Mucosa of gallbladder (tissue), 1 donor: ENCODE measurements at regions not wholly inside any gene's neighbourhood (a gene's known extent, or its start where the extent isn't known, plus 50 kb on each side); places are given as distances from the start of the nearest gene placed in this dataset.

Experiments used
- DNase-seq: peaks from one replicate; pipeline ENCODE4 v3.0.0-alpha.2; 2020; ENCODE audit warnings: low spot score
- donor health status: DM: no; HTN: no; CAD: no.

GRCh38 chr4:130479674-130480073 lies 1383.7 kb downstream of the C4orf33 start:
- no peak for DNase-seq

- no peak for DNase-seq
Measured at GRCh38 chr4:130484826-130485225, 1388.9 kb downstream of the C4orf33 start.

- no peak for DNase-seq
Measured at GRCh38 chr4:130485371-130485770, 1389.4 kb downstream of the C4orf33 start.

- no peak for DNase-seq
Measured at GRCh38 chr4:130486186-130486585, 1390.2 kb downstream of the C4orf33 start.

GRCh38 chr4:130486841-130487240 lies 1390.9 kb downstream of the C4orf33 start:
- no peak for DNase-seq

GRCh38 chr4:130510661-130511060 lies 1414.7 kb downstream of the C4orf33 start:
- no peak for DNase-seq

GRCh38 chr4:130511776-130512175 lies 1415.8 kb downstream of the C4orf33 start:
- peak; percentile 42 for DNase-seq

GRCh38 chr4:130524057-130524456 lies 1428.1 kb downstream of the C4orf33 start:
- no peak for DNase-seq

GRCh38 chr4:130530505-130530904 lies 1434.6 kb downstream of the C4orf33 start:
- no peak for DNase-seq

GRCh38 chr4:130534651-130535050 lies 1438.7 kb downstream of the C4orf33 start:
- no peak for DNase-seq

GRCh38 chr4:130542953-130543352 lies 1447.0 kb downstream of the C4orf33 start:
- DNase-seq: no peak

- no peak for DNase-seq
Measured at GRCh38 chr4:130545171-130545570, 1449.2 kb downstream of the C4orf33 start.

GRCh38 chr4:130545596-130545995 lies 1449.6 kb downstream of the C4orf33 start:
- no peak for DNase-seq

- DNase-seq: no peak
Measured at GRCh38 chr4:130559268-130559667, 1463.3 kb downstream of the C4orf33 start.

- peak; percentile 59 for DNase-seq
Measured at GRCh38 chr4:130563185-130563888, 1467.4 kb downstream of the C4orf33 start.

- no peak for DNase-seq
Measured at GRCh38 chr4:130563889-130564418, 1468.0 kb downstream of the C4orf33 start.

- no peak for DNase-seq
Measured at GRCh38 chr4:130568746-130569145, 1472.8 kb downstream of the C4orf33 start.

GRCh38 chr4:130573742-130574141 lies 1477.8 kb downstream of the C4orf33 start:
- no peak for DNase-seq

- DNase-seq: no peak
Measured at GRCh38 chr4:130574215-130574614, 1478.3 kb downstream of the C4orf33 start.

- DNase-seq: no peak
Measured at GRCh38 chr4:130576218-130576617, 1480.3 kb downstream of the C4orf33 start.

- DNase-seq: no peak
Measured at GRCh38 chr4:130591091-130591490, 1495.1 kb downstream of the C4orf33 start.

GRCh38 chr4:130600706-130601105 lies 1504.8 kb downstream of the C4orf33 start:
- DNase-seq: no peak

- no peak for DNase-seq
Measured at GRCh38 chr4:130603043-130603442, 1507.1 kb downstream of the C4orf33 start.

- DNase-seq: no peak
Measured at GRCh38 chr4:130608121-130608520, 1512.2 kb downstream of the C4orf33 start.
